Neural cell (in vitro differentiated cells): ENCODE measurements at regions not wholly inside any gene's neighbourhood (a gene's known extent, or its start where the extent isn't known, plus 50 kb on each side); places are given as distances from the start of the nearest gene placed in this dataset.

Experiments
- H2AFZ ChIP-seq: fragments of 200-600, 300-800 bp; sonication (generic), shearing (Covaris generic); 2 replicates; pipeline ENCODE4 v1.6.0; 2014; ENCODE audit warnings: low read depth, mild to moderate bottlenecking, antibody characterized with exemption, low read length, moderate library complexity
- H3F3A ChIP-seq: fragments of 200-600 bp; shearing (Covaris generic); 2 replicates; pipeline ENCODE4 v1.6.1; 2016; ENCODE audit warnings: mild to moderate bottlenecking, moderate library complexity, mixed read lengths, antibody characterized with exemption, low read length; ENCODE audit not compliant: insufficient read depth, poor library complexity, severe bottlenecking
- H3K27ac ChIP-seq: fragments of 200-600, 300-800 bp; sonication (generic), shearing (Covaris generic); 2 replicates; pipeline ENCODE4 v1.5.1; 2014; ENCODE audit warnings: mild to moderate bottlenecking, low read length, moderate library complexity
- H3K27me3 ChIP-seq: fragments of 300-800, 200-600 bp; sonication (generic), shearing (Covaris generic); 2 replicates; pipeline ENCODE4 v1.6.0; 2014; ENCODE audit warnings: mild to moderate bottlenecking, low read depth, low read length, moderate library complexity; ENCODE audit not compliant: insufficient read depth
- H3K36me3 ChIP-seq: fragments of 300-800, 200-600 bp; sonication (generic), shearing (Covaris generic); 2 replicates; pipeline ENCODE4 v1.5.1; 2014; ENCODE audit warnings: mild to moderate bottlenecking, antibody characterized with exemption, low read length, moderate library complexity; ENCODE audit not compliant: insufficient read depth
- H3K4me2 ChIP-seq: fragments of 300-800, 200-600 bp; sonication (generic), shearing (Covaris generic); 2 replicates; pipeline ENCODE4 v1.6.0; 2014; ENCODE audit warnings: mild to moderate bottlenecking, low read length
- H3K4me3 ChIP-seq: fragments of 300-800, 200-600 bp; sonication (generic), shearing (Covaris generic); 2 replicates; pipeline ENCODE4 v1.5.1; 2014; ENCODE audit warnings: mild to moderate bottlenecking, low read length, moderate library complexity
- H3K79me2 ChIP-seq: fragments of 200-600 bp; shearing (Covaris generic); replicated peaks from 2 replicates; pipeline ENCODE4 v1.6.0; 2014; ENCODE audit warnings: mild to moderate bottlenecking, low read length, moderate library complexity; ENCODE audit not compliant: insufficient read depth
- H3K9ac ChIP-seq: fragments of 300-800, 200-600 bp; sonication (generic), shearing (Covaris generic); 2 replicates; pipeline ENCODE4 v1.6.1; 2016; ENCODE audit warnings: mild to moderate bottlenecking, low read length, mixed read lengths
- H3K9me2 ChIP-seq: fragments of 200-600 bp; shearing (Covaris generic); 2 replicates; pipeline ENCODE4 v1.6.1; 2016; ENCODE audit warnings: mild to moderate bottlenecking, low read length, mixed read lengths; ENCODE audit not compliant: insufficient read depth
- H3K9me3 ChIP-seq: fragments of 200-600, 300-800 bp; sonication (generic), shearing (Covaris generic); 2 replicates; pipeline ENCODE4 v1.6.1; 2016; ENCODE audit warnings: mild to moderate bottlenecking, mixed run types, low read length, moderate library complexity, mixed read lengths
- H4K20me1 ChIP-seq: fragments of 200-600 bp; shearing (Covaris generic); 2 replicates; pipeline ENCODE4 v1.6.1; 2016; ENCODE audit warnings: mild to moderate bottlenecking, mixed run types; ENCODE audit not compliant: insufficient read depth
- CTCF ChIP-seq: fragments of 450-650 bp; IDR thresholded peaks from 2 replicates; pipeline ENCODE4 v1.5.1; 2014; ENCODE audit warnings: antibody characterized with exemption, mild to moderate bottlenecking, moderate library complexity; ENCODE audit not compliant: poor library complexity, severe bottlenecking
- EP300 ChIP-seq: fragments of 450-650 bp; conservative IDR thresholded peaks from 2 replicates; pipeline ENCODE4 v1.6.1; 2014; ENCODE audit warnings: antibody characterized with exemption, mild to moderate bottlenecking, moderate library complexity; ENCODE audit not compliant: poor library complexity, severe bottlenecking
- EZH2 ChIP-seq: fragments of 200-600, 300-800 bp; shearing (Covaris generic), sonication (generic); IDR thresholded peaks from 2 replicates; pipeline ENCODE4 v1.6.1; 2014; ENCODE audit warnings: antibody characterized with exemption, low read length, borderline replicate concordance, mild to moderate bottlenecking; ENCODE audit not compliant: insufficient read depth, poor library complexity, severe bottlenecking
- MXI1 ChIP-seq: fragments of 450-650 bp; conservative IDR thresholded peaks from 2 replicates; pipeline ENCODE4 v1.6.1; 2014; ENCODE audit warnings: antibody characterized with exemption, mild to moderate bottlenecking; ENCODE audit not compliant: poor library complexity, severe bottlenecking
- POLR2AphosphoS5 ChIP-seq: IDR thresholded peaks from 2 replicates; pipeline ENCODE4 v1.6.1; 2012
- RAD21 ChIP-seq: fragments of 450-650 bp; conservative IDR thresholded peaks from 2 replicates; pipeline ENCODE4 v1.6.1; 2014; ENCODE audit warnings: antibody characterized with exemption, mild to moderate bottlenecking, moderate library complexity
- REST ChIP-seq: IDR thresholded peaks from 2 replicates; pipeline ENCODE4 v1.6.1; 2012; ENCODE audit warnings: borderline replicate concordance
- SMC3 ChIP-seq: fragments of 450-650 bp; conservative IDR thresholded peaks from 2 replicates; pipeline ENCODE4 v1.6.1; 2014; ENCODE audit warnings: antibody characterized with exemption, mild to moderate bottlenecking, moderate library complexity; ENCODE audit not compliant: poor library complexity
- TAF1 ChIP-seq: IDR thresholded peaks from 2 replicates; pipeline ENCODE4 v1.6.1; 2012; ENCODE audit warnings: low read depth

GRCh38 chr18:37660658-37661057, 95.1 kb upstream of the CELF4 start:
- no peaks in the 10 kb centered on the region for H3K9me2 ChIP-seq
- no peak overlapping the region for H3K9ac ChIP-seq
- no peaks in the 10 kb centered on the region for H4K20me1 ChIP-seq
- H2AFZ ChIP-seq: no peak overlapping the region
- no peaks in the 10 kb centered on the region for H3K9me3 ChIP-seq
- TF ChIP-seq EP300 (no peak), SMC3 (no peak), POLR2AphosphoS5 (no peak), CTCF (no peak), RAD21 (no peak), EZH2 (no peak), REST (no peak), MXI1 (no peak), TAF1 (no peak)
- H3F3A ChIP-seq: no peaks in the 10 kb centered on the region
- H3K79me2 ChIP-seq: no peaks in the 10 kb centered on the region
- H3K4me3 ChIP-seq: no peak overlapping the region
- H3K27ac ChIP-seq: no peak overlapping the region
- no peaks in the 10 kb centered on the region for H3K27me3 ChIP-seq
- no peaks in the 10 kb centered on the region for H3K36me3 ChIP-seq
- H3K4me2 ChIP-seq: no peak overlapping the region

- no peak overlapping the region for H3K4me2 ChIP-seq
- H3K9me2 ChIP-seq: no peaks in the 10 kb centered on the region
- H3K79me2 ChIP-seq: no peaks in the 10 kb centered on the region
- H3K9ac ChIP-seq: no peak overlapping the region
- H3K27ac ChIP-seq: no peak overlapping the region
- no peaks in the 10 kb centered on the region for H3F3A ChIP-seq
- no peak overlapping the region for H2AFZ ChIP-seq
- no peaks in the 10 kb centered on the region for H3K27me3 ChIP-seq
- H3K36me3 ChIP-seq: no peaks in the 10 kb centered on the region
- no peaks in the 10 kb centered on the region for H3K9me3 ChIP-seq
- H3K4me3 ChIP-seq: no peak overlapping the region
- H4K20me1 ChIP-seq: no peaks in the 10 kb centered on the region
- TF ChIP-seq REST: no peak
These were observed 94.3 kb upstream of the CELF4 start for GRCh38 chr18:37659906-37660305.
